ENCODE measurements at regions not wholly inside any gene's neighbourhood (a gene's known extent, or its start where the extent isn't known, plus 50 kb on each side); places are given as distances from the start of the nearest gene placed in this dataset.

GRCh38 chr2:763766-764525 lies 86.7 kb upstream of the TMEM18 start:
- Histone ChIP-seq H3K4me3 (ENCODE audit: low read depth, low read length) (no peak overlapping the region), H3K9me3 (ENCODE audit: control insufficient read depth, insufficient read depth, low read depth, low read length) (no peaks in the 10 kb centered on the region), H3K27ac (ENCODE audit: extremely low read depth, low read depth, low read length) (no peak overlapping the region), H3K36me3 (ENCODE audit: control insufficient read depth in 2 of 2, insufficient read depth in 1 of 2, low read length in 2 of 2) (no peaks in the 10 kb centered on the region), H3K4me1 (ENCODE audit: control insufficient read depth, insufficient read depth, low read length) (no peaks in the 10 kb centered on the region)
- CTCF ChIA-PET, result no interaction called here
- POLR2A ChIA-PET, result no interaction called here
- TF ChIP-seq SP2 (tag by site-specific recombination; IDR thresholded peaks at IDR 0.05) (no peak), FEZF1 (tag by site-specific recombination; IDR thresholded peaks at IDR 0.05) (no peak), ZNF138 (tag by site-specific recombination; IDR thresholded peaks at IDR 0.05; ENCODE audit: borderline replicate concordance) (no peak), ATF2 (tag by site-specific recombination; IDR thresholded peaks at IDR 0.05; ENCODE audit: low read depth) (no peak), ZFHX2 (tag by site-specific recombination; conservative IDR thresholded peaks at IDR 0.05) (no peak), ZFP41 (tag by site-specific recombination; IDR thresholded peaks at IDR 0.05; ENCODE audit: borderline replicate concordance) (no peak), ZNF140 (tag by site-specific recombination; IDR thresholded peaks at IDR 0.05) (no peak), ZNF423 (tag by site-specific recombination; IDR thresholded peaks at IDR 0.05) (no peak), ZBTB10 (tag by site-specific recombination; IDR thresholded peaks at IDR 0.05) (no peak), ZNF16 (tag by site-specific recombination; IDR thresholded peaks at IDR 0.05; ENCODE audit: low read depth) (no peak), ZNF157 (tag by site-specific recombination; IDR thresholded peaks at IDR 0.05) (no peak), GFI1B (tag by site-specific recombination; IDR thresholded peaks at IDR 0.05) (no peak), ZXDB (tag by site-specific recombination; IDR thresholded peaks at IDR 0.05) (no peak), ZNF629 (tag by site-specific recombination; IDR thresholded peaks at IDR 0.05) (no peak), KLF8 (tag by site-specific recombination; IDR thresholded peaks at IDR 0.05) (no peak), ZNF37A (tag by site-specific recombination; IDR thresholded peaks at IDR 0.05) (no peak)

- TF ChIP-seq TCF7L2 (IDR thresholded peaks at IDR 0.05; ENCODE audit: borderline replicate concordance, low read depth, low read length) (peak; percentile 40; the same call in 1 of the 2 replicates), ZNF48 (tag by site-specific recombination; IDR thresholded peaks at IDR 0.05) (no peak)
Observed at GRCh38 chr2:762646-763045, 85.4 kb upstream of the TMEM18 start.

GRCh38 chr2:761384-761783 lies 84.2 kb upstream of the TMEM18 start:
- TF ChIP-seq ZNF473 (tag by site-specific recombination; IDR thresholded peaks at IDR 0.05) (no peak), ZBTB1 (tag by site-specific recombination; IDR thresholded peaks at IDR 0.05) (no peak), ZNF677 (tag by site-specific recombination; IDR thresholded peaks at IDR 0.05) (no peak), BCL11B (tag by site-specific recombination; IDR thresholded peaks at IDR 0.05; ENCODE audit: low read depth) (no peak)
- Histone ChIP-seq H3K4me3 (ENCODE audit: low read depth, low read length) (no peak overlapping the region), H3K4me1 (ENCODE audit: control insufficient read depth, insufficient read depth, low read length) (no peaks in the 10 kb centered on the region), H3K27ac (ENCODE audit: extremely low read depth, low read depth, low read length) (no peak overlapping the region), H3K9me3 (ENCODE audit: control insufficient read depth, insufficient read depth, low read depth, low read length) (no peaks in the 10 kb centered on the region), H3K36me3 (ENCODE audit: control insufficient read depth in 2 of 2, insufficient read depth in 1 of 2, low read length in 2 of 2) (no peaks in the 10 kb centered on the region)
- POLR2A ChIA-PET, result no interaction called here
- CTCF ChIA-PET, result no interaction called here

More at GRCh38 chr2:762646-763045, 85.4 kb upstream of the TMEM18 start:
- Histone ChIP-seq H3K36me3 (ENCODE audit: control insufficient read depth in 2 of 2, insufficient read depth in 1 of 2, low read length in 2 of 2) (no peaks in the 10 kb centered on the region), H3K4me3 (ENCODE audit: low read depth, low read length) (no peak overlapping the region), H3K27ac (ENCODE audit: extremely low read depth, low read depth, low read length) (no peak overlapping the region), H3K9me3 (ENCODE audit: control insufficient read depth, insufficient read depth, low read depth, low read length) (no peaks in the 10 kb centered on the region), H3K4me1 (ENCODE audit: control insufficient read depth, insufficient read depth, low read length) (no peaks in the 10 kb centered on the region)
- POLR2A ChIA-PET, result no interaction called here
- CTCF ChIA-PET, result no interaction called here
